ENCODE measurements at regions not wholly inside any gene's neighbourhood (a gene's known extent, or its start where the extent isn't known, plus 50 kb on each side); places are given as distances from the start of the nearest gene placed in this dataset.

DNA sequence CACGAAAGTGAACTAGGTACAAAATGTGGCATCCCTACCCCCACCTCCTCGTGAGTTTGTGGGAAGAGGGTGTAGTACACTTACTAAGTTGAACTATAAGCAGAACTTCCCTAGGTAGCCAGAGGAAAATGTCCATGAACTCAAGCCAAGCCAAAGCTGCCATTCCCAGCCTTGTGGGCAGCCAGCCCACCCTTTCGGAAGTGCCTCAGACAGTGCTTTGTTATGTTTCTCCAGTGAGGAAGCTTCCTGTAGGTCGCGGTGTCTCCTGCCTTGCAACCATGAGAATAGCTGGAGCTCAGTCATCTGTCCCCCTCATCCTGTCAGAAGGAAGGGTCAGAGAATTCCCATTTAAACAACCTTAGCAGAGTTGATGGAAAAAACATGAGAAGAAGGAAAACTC is 266.9 kb downstream of the DUSP6 start:
- TF ChIP-seq POLR2A (IDR thresholded peaks at IDR 0.05; ENCODE audit: low read length), result no peak
- TF ChIP-seq GATA1 (IDR thresholded peaks at IDR 0.05; ENCODE audit: low read depth, low read length), result no peak
